Esophagus squamous epithelium (tissue), 4 donors: ENCODE measurements at regions not wholly inside any gene's neighbourhood (a gene's known extent, or its start where the extent isn't known, plus 50 kb on each side); places are given as distances from the start of the nearest gene placed in this dataset.

Experiments used
- CTCF ChIP-seq, 6 experiments: fragments of 450-650 bp in 4 of 6; fragments of 200-600 bp in 2 of 6; sonication (generic) in 2 of 6; IDR thresholded peaks; one replicate each; pipeline ENCODE4 v1.5.1; 2016 to 2019; ENCODE audit warnings: antibody characterized with exemption in 6 of 6, mild to moderate bottlenecking in 4 of 6, moderate library complexity in 4 of 6
- POLR2A ChIP-seq, 4 donors: fragments of 450-650 bp; IDR thresholded peaks; one replicate each; pipeline ENCODE4 v1.6.1; 2017; ENCODE audit warnings: antibody characterized with exemption in 4 of 4, mild to moderate bottlenecking in 4 of 4, moderate library complexity in 3 of 4

- no peak for TF ChIP-seq POLR2A (IDR thresholded peaks at IDR 0.05)
- no peak for TF ChIP-seq CTCF (IDR thresholded peaks at IDR 0.05)
These were observed 242.9 kb downstream of the KTN1 start for GRCh38 chr14:55822906-55823305.
